Dedifferentiated amniotic fluid mesenchymal stem cell (primary cell): ENCODE measurements at regions not wholly inside any gene's neighbourhood (a gene's known extent, or its start where the extent isn't known, plus 50 kb on each side); places are given as distances from the start of the nearest gene placed in this dataset.
"Not testable (repeated sequence)": the region's sequence is repeated elsewhere in the genome, so short reads cannot be mapped to it uniquely, and the experiment has no call there.

Source experiments
- DNase-seq: peaks from one replicate; pipeline ENCODE4 v3.0.0-alpha.2; 2016; ENCODE audit errors: extremely low spot score

GRCh38 chr2:118387509-118387908, 299.2 kb downstream of the INSIG2 start:
- no peak for DNase-seq

GRCh38 chr2:118386641-118387302, 298.5 kb downstream of the INSIG2 start:
- DNase-seq = no peak

GRCh38 chr2:118380915-118381653, 292.8 kb downstream of the INSIG2 start:
- DNase-seq = no peak

- DNase-seq = no peak
Observed at GRCh38 chr2:118375907-118376485, 287.7 kb downstream of the INSIG2 start.

- no peak for DNase-seq
Observed at GRCh38 chr2:118374974-118375755, 286.9 kb downstream of the INSIG2 start.

- no peak for DNase-seq
Observed at GRCh38 chr2:118372886-118373830, 284.9 kb downstream of the INSIG2 start.

- DNase-seq = no peak
Observed at GRCh38 chr2:118371515-118371914, 283.2 kb downstream of the INSIG2 start.

- DNase-seq = not testable (repeated sequence)
Observed at GRCh38 chr2:118369521-118369920, 281.2 kb downstream of the INSIG2 start.

GRCh38 chr2:118363604-118364003, 275.3 kb downstream of the INSIG2 start:
- no peak for DNase-seq

GRCh38 chr2:118356051-118356450, 267.8 kb downstream of the INSIG2 start:
- no peak for DNase-seq

GRCh38 chr2:118351796-118352195, 263.5 kb downstream of the INSIG2 start:
- DNase-seq = no peak

GRCh38 chr2:118350621-118351020, 262.4 kb downstream of the INSIG2 start:
- DNase-seq = no peak

GRCh38 chr2:118349365-118349764, 261.1 kb downstream of the INSIG2 start:
- DNase-seq = no peak

- DNase-seq = no peak
Observed at GRCh38 chr2:118348380-118349034, 260.2 kb downstream of the INSIG2 start.

GRCh38 chr2:118345465-118345864, 257.2 kb downstream of the INSIG2 start:
- DNase-seq = no peak

- DNase-seq = no peak
Observed at GRCh38 chr2:118340103-118340502, 251.8 kb downstream of the INSIG2 start.

- no peak for DNase-seq
Observed at GRCh38 chr2:118339386-118339785, 251.1 kb downstream of the INSIG2 start.

- DNase-seq = no peak
Observed at GRCh38 chr2:118333664-118334063, 245.4 kb downstream of the INSIG2 start.

GRCh38 chr2:118325321-118325955, 237.2 kb downstream of the INSIG2 start:
- DNase-seq = no peak

GRCh38 chr2:118322406-118322805, 234.1 kb downstream of the INSIG2 start:
- no peak for DNase-seq
